Transverse colon (tissue), 4 donors: ENCODE measurements at regions not wholly inside any gene's neighbourhood (a gene's known extent, or its start where the extent isn't known, plus 50 kb on each side); places are given as distances from the start of the nearest gene placed in this dataset.
"Not testable (repeated sequence)": the region's sequence is repeated elsewhere in the genome, so short reads cannot be mapped to it uniquely, and the experiment has no call there.

Experiments
- CTCF ChIP-seq, 5 experiments: fragments of 200-600 bp in 3 of 5; fragments of 450-650 bp in 2 of 5; sonication (generic) in 3 of 5; IDR thresholded peaks; 1 replicate in 2 of 5; 2 replicates in 3 of 5; pipeline ENCODE4 v1.5.1; 2016 to 2017; ENCODE audit warnings: antibody characterized with exemption in 5 of 5, inconsistent platforms in 3 of 5, mild to moderate bottlenecking in 2 of 5, moderate library complexity in 1 of 5
- EP300 ChIP-seq: sonication (generic); formaldehyde crosslinking; IDR thresholded peaks from one replicate; pipeline ENCODE4 v1.6.1; 2017; ENCODE audit warnings: antibody characterized with exemption, low read depth
- POLR2A ChIP-seq: fragments of 450-650 bp; IDR thresholded peaks from one replicate; pipeline ENCODE4 v1.6.1; 2016; ENCODE audit warnings: antibody characterized with exemption, mild to moderate bottlenecking, moderate library complexity
- POLR2AphosphoS5 ChIP-seq, 3 donors: sonication (generic); formaldehyde crosslinking; IDR thresholded peaks; one replicate each; pipeline ENCODE4 v1.6.1; 2016; ENCODE audit warnings: antibody characterized with exemption in 3 of 3

- not testable (repeated sequence) for TF ChIP-seq CTCF (IDR thresholded peaks at IDR 0.05); POLR2AphosphoS5 (IDR thresholded peaks at IDR 0.05); POLR2A; EP300
Observed at GRCh38 chr6:142016666-142017065, 116.1 kb upstream of the GJE1 start.
